NCI-H69 (cell line): ENCODE measurements at regions not wholly inside any gene's neighbourhood (a gene's known extent, or its start where the extent isn't known, plus 50 kb on each side); places are given as distances from the start of the nearest gene placed in this dataset.
"Not testable (repeated sequence)": the region's sequence is repeated elsewhere in the genome, so short reads cannot be mapped to it uniquely, and the experiment has no call there.

Experiments used
- DNase-seq: peaks from one replicate; lab custom pipeline; 2025; lab: John Stamatoyannopoulos, UW

- no peak for DNase-seq
These were observed 1650.5 kb upstream of the LRRTM3 start for GRCh38 chr10:65275296-65275695.

DNA sequence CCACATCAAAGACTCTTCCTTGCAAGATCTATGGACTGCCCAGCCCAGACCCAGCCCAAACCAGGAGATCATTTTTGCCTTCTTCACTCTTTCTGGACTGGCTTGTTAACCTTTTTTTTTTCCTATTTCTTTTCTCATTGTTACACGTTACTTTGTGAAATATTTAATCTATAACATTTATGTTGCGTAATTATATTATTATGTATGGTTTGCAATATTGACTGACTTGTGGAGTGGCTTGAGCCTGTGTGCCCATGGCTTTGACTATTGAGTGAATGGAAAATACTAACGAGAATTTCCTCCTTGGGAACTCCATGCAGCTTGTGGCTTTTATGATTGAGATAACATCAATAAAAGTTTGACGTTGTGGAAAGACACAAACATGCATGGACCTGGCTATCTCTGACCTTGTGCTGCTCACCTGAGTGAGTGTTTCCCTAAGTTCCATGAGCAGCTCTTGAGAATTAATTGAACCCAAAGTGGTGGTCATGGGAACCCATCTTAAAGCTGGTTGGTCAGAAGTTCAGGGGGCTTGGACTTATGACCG is 1641.3 kb upstream of the LRRTM3 start:
- DNase-seq, result no peak

DNA sequence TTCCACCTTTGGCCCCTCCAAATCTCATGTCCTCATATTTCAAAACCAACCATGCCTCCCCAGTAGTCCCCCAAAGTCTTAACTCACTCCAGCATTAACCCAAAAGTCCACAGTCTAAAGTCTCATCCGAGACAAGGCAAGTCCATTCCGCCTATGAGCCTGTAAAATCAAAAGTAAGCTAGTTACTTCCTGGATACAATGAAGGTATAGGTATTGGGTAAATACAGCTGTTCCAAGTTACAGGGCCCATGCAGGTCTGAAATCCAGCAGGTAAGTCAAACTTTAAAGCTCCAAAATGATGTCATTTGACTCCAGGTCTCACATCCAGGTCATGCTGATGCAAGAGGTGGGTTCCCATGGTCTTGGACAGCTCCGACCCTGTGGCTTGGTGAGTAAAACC is 1640.1 kb upstream of the LRRTM3 start:
- DNase-seq, result not testable (repeated sequence)

- DNase-seq, result no peak
These were observed 1634.5 kb upstream of the LRRTM3 start for GRCh38 chr10:65291286-65291685.

DNA sequence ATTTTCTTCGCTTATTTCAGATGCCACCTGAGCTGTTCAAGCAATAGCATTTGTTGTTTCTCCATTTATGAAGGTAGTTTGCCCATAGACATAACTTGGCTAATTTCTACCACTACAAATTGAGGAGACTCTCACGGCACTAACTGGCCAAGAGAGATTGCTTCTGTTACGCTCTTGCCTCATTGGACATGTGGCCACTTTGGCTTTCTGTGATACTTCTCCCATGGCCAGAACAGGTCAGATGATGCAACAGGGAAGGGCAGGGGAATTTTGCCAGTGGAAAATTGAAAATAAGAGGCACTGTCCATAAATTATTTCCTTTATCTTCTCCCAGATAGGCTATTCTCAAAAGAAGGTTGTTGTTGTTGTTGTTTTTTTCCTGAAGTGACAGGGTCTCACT is 1633.3 kb upstream of the LRRTM3 start:
- DNase-seq, result no peak

GRCh38 chr10:65294329-65294728 is 1631.5 kb upstream of the LRRTM3 start:
- no peak for DNase-seq

DNA sequence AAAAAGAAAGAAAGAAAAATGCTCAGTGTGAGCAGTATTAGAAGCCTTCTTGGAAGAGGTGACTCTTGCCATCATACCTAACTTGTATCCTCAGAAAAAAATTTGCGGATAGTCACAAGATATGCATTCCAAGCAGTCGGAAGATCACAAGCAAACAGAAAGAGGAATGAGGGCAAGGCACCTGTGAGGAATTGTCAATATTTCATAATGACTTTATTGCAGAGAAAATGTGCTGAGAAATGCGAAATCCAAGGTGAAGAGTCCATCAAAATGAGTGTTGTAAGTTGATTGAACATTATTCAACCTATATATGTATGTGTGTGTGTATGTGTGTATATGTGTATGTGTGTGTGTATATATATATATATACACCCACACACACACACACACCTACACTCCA is 1624.7 kb upstream of the LRRTM3 start:
- no peak for DNase-seq

DNA sequence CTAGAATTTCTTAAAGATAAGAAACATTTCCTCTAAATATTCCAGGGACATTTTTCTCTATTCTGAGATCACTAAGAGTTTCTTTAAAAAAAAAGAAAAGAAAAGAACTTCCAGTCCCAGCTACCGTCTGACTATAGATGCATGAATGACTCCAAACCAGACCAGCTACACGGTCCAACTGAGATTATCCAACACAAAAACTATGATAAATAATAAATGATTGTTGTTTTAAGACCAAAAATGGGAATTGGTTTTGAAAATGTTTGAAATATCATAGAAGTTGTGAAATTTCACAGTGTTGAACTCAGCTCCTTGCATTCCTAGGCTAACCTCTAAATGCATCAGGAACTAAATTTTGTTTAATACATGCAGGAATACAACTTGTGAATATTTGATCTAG is 1619.6 kb upstream of the LRRTM3 start:
- no peak for DNase-seq

- DNase-seq, result no peak
These were observed 1613.0 kb upstream of the LRRTM3 start for GRCh38 chr10:65312876-65313275.

DNA sequence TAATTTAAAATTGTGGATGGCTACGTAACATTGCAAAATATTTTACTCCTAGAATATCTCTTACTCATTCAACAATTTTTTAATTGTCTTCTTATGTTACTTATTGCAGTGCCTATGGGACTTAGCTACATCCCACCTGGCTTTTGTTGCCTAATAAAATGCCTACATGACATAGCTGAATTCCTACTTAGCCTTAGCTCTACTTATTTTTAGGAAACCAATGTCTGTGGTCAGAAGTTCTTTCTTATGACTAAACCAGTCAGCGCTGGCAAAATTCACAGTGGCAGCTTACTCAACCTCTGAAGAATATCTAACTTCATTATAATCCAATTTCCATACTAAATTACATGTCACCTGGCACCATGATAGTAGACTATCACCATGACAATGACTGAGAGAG is 1612.4 kb upstream of the LRRTM3 start:
- DNase-seq, result no peak

DNA sequence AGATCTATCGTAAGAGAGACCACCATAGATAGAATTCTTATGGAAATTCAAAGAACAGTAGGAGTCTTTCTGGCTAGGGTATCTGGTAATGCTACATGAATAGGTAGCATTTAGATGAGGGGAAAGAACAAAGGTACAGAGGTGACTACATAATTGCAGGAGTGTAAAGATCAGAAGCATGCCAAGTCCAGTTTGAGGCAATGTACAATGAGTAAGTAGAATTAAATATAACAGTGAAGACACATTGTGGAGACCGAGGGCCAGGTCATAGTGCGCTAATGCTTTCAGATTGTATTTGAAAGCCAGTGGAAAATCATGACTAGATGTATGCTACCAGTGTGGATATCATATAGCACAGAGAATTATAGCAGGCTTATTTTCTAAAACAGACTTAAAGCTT is 1611.6 kb upstream of the LRRTM3 start:
- no peak for DNase-seq

GRCh38 chr10:65319493-65319892 is 1606.3 kb upstream of the LRRTM3 start:
- no peak for DNase-seq

DNA sequence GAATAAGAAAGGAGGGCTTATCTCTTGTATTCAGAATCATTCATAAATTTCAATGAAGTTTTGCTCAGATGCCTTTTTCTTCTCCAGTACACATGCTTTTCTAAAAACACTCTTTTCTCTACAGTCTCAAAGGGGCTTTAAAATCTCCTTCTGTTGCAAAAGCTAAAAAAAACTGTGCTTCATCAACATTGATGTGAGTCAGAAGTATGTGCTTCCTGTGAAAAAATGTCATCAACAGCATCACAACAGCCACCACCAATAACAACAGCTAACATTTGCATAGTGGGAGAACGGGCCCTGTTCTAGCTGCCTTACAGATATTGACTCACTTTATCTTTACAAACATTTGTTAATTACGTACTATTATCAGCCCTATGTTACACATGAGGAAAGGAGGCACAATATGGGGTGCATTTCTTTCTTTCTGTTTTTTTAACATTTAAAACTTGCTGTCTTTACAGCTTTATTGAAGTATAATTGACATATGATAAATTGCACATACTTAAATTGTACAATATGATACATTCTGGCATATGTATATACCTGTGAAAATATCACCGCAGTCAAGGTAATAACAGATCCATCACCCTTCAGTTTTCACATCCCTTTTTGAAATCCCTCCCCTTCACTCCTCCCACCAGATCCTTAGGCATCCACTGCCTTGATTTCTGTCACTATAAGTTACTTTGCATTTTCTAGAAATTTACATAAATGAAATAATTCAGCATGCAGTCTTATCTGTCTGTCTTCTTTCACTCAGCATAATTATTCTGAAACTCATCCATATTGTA is 1605.4 kb upstream of the LRRTM3 start:
- DNase-seq, result no peak

DNA sequence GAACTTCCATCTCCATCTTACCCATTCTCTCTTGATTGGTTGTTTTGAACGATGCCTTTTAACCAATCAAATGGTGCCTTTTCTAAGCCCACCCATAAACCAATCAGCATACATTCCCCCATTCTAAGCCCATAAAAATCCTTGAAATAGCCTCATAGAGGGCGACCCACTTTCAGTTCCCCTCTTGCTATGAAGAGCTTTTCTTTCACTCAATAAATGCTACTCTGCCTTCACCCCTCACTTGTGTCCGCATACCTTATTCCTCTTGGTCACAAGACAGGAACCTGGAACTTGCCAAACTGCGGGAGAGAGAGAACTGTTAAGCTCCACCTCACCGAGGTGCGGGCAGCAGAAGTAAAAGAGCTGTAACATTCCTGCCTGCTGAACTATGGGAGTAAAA is 1602.0 kb upstream of the LRRTM3 start:
- DNase-seq, result no peak

DNA sequence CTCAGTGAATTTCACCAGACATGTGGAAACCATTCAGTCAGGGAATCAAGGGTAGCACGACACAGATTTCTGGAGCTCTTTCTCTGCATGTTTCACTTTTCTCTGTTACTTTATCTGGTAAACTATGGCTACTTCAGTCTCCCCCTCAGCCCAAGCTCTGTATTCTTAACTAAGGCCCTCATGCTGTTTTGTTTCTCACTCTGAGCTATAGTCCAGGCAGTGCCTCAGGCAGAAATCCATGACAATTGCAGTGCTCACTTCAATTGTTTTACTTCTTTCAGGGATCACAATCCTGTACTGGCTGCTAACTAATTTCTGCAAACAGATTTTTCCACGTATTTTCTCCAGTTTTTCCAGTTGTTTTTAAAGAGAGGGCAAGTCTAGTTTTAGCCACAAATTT is 1599.9 kb upstream of the LRRTM3 start:
- peak; percentile 4 for DNase-seq

- no peak for DNase-seq
These were observed 1597.3 kb upstream of the LRRTM3 start for GRCh38 chr10:65328486-65328885.

DNA sequence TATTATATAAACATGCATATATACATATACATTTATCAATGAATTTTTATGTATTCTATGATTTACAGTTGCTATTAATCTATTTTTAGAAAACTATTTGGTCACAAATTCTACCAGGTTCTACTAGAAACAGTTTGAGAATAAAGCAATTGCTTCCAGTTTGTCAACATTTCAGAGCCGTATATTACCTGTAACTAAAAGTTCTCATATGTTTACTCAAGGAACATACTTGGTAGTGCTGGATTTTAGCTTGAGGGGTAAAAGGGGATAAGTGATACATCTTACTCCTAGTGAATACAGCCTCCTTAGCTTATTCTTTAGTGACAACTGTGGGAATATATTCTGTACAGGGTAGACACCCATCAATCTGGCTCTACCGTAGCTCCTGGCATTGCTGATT is 1590.5 kb upstream of the LRRTM3 start:
- DNase-seq, result no peak

- no peak for DNase-seq
These were observed 1585.5 kb upstream of the LRRTM3 start for GRCh38 chr10:65340340-65340739.

- no peak for DNase-seq
These were observed 1584.4 kb upstream of the LRRTM3 start for GRCh38 chr10:65341323-65341925.

DNA sequence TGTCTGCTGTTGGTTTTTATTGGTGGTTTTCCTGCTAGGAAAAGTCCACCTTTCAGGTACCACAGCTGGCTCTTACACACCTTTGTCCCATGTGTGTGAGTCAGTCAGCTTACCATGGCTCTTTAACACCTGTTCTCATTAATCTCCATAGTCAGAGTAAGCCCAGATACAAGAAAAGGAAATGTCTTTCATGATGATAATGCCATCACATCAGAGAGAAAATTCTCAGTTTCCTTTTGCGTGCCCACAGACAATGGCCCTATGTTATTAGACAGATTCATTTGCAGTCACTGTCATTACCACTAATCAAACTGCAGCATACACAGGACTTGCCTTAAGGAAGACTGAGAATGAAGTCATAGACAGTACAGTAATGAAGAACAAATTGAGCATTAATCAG is 1583.6 kb upstream of the LRRTM3 start:
- no peak for DNase-seq

DNA sequence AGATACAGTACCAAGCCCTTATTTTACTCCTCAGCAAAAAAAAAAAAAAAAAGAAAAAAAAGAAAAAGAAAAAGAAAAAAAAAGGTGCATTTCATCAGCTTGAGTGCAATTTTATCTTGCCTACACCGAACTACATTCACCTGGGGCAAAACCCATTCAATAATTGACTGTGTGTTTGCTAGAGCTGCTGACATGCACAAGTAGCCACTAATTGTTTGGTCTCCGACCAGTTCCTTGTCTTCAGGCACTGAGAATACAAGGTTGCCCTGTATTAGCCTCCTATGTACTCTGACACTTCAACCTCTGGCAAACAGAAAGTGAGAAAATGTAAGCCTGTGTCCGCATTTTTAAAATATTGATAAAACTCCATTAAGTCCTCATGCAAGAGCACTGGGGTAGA is 1579.4 kb upstream of the LRRTM3 start:
- DNase-seq, result peak; percentile 0

- DNase-seq, result peak; percentile 2
These were observed 1577.2 kb upstream of the LRRTM3 start for GRCh38 chr10:65348637-65349036.

GRCh38 chr10:65350611-65351010 is 1575.2 kb upstream of the LRRTM3 start:
- no peak for DNase-seq
